ENCODE measurements at regions not wholly inside any gene's neighbourhood (a gene's known extent, or its start where the extent isn't known, plus 50 kb on each side); places are given as distances from the start of the nearest gene placed in this dataset.
"Not testable (repeated sequence)": the region's sequence is repeated elsewhere in the genome, so short reads cannot be mapped to it uniquely, and the experiment has no call there.

- no peak for DNase-seq
Observed at GRCh38 chr4:137393044-137393443, 139.2 kb downstream of the PCDH18 start.

- DNase-seq: no peak
Observed at GRCh38 chr4:137390707-137391106, 141.6 kb downstream of the PCDH18 start.

DNA sequence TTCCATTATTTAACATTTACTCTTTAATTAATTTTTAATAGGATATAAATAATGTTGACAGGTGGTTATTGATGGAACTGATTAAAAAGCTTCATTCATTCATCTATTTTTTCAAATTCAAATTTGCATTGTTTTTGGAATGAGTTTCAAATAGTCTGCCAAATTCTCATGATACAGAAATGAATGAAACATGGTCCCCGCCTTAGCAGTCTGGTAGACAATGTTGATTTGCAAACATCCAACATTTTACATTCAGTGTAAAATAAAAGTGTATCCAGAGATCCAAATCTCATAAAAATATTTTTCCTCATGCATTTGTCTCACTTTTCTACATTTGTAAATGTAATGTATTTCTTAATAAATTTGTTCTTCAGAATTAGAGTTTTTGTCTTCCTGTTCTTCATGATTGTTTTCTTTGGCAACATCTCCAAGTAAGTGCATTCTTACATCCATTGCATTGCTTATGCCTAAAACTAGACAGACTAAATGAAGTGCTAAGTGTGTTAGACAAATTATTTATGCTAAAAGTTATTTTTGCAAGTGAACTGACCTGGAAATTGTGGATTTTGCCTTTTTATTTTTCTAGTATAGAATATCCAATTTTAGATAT, 142.3 kb downstream of the PCDH18 start:
- no peak for DNase-seq

DNA sequence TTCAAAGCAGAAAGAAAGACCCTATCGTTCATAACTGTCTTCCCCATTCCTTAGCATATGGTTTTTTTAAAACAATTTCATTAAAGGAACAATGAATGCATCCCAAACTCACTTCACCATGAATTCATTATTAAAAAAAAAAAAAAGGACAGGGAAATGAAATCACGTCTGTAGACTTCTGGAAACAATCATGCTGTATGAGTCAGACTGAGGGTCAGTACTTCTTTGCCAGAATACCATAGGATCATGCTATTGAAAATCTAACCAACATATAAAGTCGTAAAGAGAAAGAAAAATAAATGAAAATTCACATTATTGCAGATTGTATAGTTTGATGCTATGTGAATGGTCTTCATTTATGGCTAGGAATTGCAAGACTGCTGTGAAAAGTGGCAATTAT, 144.4 kb downstream of the PCDH18 start:
- no peak for DNase-seq

GRCh38 chr4:137384476-137384875, 147.8 kb downstream of the PCDH18 start:
- DNase-seq: no peak

DNA sequence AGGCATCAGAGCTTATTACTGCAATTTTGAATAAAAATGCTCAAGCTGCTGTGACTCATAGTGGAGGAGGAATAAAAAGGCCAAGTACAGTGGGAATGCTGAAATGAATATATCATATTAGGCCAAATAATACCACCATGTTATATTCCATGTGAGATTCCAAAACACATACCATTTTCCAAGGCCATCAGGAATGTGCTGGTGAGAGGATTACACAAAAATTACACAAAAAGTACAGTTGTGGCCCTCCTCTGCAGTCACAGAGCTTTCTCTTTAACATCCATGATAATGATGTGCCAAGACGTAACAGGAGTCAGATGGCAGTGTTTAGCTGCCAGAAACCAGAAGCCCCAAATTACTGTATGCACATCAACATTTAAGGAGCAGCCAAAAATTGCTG, 153.5 kb downstream of the PCDH18 start:
- no peak for DNase-seq

- no peak for DNase-seq
Observed at GRCh38 chr4:137378393-137378792, 153.9 kb downstream of the PCDH18 start.

- no peak for DNase-seq
Observed at GRCh38 chr4:137376312-137376711, 156.0 kb downstream of the PCDH18 start.

GRCh38 chr4:137375111-137375850, 157.0 kb downstream of the PCDH18 start:
- no peak for DNase-seq

DNA sequence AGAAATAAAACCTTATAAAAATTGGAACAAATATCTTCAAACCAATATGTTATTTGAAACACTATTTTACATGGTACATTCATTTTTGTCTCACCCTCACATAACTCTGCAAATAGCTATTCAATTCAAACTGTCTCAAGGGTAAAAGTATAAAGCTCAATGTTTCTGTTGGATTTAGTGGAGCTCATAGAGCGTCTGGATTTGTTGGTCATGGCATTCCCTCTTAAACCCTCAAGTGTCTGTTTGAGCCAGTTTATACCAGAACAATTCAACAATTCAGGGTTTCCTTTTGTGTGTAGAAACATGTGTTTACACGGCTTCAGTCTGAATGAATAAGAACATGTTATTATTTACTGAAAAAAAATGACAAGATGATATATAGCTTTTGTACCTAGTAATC, 161.6 kb downstream of the PCDH18 start:
- DNase-seq: peak; percentile 31

- no peak for DNase-seq
Observed at GRCh38 chr4:137370206-137370633, 162.1 kb downstream of the PCDH18 start.

- no peak for DNase-seq
Observed at GRCh38 chr4:137367620-137368019, 164.7 kb downstream of the PCDH18 start.

DNA sequence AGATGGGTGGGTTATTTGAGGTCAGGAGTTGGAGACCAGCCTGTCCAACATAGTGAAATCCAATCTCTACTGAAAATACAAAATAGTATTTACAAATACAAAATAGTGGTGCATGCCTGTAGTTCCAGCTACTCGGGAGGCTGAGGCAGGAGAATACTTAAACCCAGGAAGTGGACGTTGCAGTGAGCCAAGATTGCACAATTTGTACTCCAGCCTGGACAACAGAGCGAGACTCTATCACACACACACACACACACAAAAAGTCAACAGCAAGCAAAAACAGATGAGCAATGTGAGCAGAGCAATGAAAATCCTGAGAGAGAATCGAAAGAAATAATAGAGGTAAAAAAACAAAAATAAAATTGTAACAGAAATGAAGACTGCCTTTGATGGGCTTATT, 168.8 kb downstream of the PCDH18 start:
- DNase-seq: no peak

- DNase-seq: no peak
Observed at GRCh38 chr4:137361756-137362470, 170.4 kb downstream of the PCDH18 start.

DNA sequence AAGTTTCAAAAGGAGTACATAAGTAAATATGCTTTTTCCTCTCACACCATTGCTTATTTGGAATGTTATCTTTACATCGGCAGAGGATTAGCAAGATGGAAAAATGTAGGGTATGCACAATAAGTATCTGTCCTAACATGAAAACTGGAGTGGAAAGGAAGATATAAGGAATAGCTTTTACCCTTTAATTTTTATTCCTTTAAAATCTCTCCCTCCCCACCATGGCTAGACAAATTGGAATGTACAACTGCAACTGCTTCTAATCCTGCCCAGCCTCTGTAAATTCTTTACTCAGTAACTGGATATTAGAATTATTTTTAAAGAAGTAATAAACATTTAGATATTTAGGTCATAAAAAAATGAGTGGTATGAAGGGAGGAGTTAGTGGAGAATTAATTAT, 171.5 kb downstream of the PCDH18 start:
- no peak for DNase-seq

GRCh38 chr4:137359691-137360315, 172.5 kb downstream of the PCDH18 start:
- no peak for DNase-seq

- not testable (repeated sequence) for DNase-seq
Observed at GRCh38 chr4:137354562-137354961, 177.7 kb downstream of the PCDH18 start.

DNA sequence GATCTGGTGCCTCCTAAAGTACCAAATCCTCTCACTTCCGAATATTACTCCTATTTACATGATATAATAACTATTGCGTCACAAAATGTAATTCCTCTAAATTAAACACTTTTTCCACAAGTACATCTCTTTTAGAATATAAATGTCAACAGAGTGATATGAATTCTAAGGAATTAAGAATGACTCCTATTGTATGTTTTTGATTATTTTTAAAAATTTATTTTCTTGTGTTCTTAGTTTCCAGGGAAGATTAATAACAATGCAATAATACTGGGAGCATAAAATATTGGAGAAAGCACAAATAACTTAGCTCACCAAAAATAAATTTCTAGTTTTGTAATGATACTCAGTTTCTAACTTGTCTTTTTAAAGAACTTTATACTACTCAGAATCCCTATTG, 184.9 kb downstream of the PCDH18 start:
- no peak for DNase-seq

- no peak for DNase-seq
Observed at GRCh38 chr4:137345597-137345996, 186.7 kb downstream of the PCDH18 start.

DNA sequence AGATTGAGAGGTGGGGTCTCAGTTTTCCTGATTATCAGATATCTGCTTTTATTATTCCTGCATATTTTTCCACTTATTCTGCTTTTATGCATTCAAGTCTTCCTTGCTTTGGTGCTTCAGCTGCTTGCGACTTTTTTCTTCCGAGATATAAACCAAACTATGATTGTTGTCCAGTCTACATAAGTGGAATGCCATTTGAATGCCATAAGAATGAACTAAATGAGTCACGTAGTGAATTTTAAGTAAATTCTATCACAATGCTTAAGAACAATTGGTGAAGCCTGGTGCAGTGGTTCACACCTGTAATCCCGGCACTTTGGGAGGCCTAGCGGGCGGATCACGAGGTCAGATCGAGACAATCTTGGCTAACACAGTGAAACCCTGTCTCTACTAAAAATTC, 189.1 kb downstream of the PCDH18 start:
- DNase-seq: no peak

DNA sequence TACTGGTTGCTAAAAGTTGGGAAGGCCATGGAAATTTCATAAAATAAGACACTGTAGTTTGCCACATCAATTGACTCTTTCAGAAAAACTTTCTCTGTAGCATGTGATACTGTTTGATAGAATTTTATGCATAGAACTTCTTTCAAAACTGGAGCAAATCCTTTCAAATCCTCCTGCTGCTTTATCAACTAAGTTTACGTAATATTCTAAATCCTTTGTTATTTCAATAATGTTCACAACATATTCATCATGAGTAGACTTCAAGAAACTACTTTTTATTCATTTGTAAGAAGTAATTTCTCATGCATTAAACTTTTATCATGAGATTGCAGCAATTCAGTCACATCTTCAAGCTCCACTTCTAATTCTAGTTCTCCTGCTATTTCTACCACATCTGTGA, 199.3 kb downstream of the PCDH18 start:
- no peak for DNase-seq

DNA sequence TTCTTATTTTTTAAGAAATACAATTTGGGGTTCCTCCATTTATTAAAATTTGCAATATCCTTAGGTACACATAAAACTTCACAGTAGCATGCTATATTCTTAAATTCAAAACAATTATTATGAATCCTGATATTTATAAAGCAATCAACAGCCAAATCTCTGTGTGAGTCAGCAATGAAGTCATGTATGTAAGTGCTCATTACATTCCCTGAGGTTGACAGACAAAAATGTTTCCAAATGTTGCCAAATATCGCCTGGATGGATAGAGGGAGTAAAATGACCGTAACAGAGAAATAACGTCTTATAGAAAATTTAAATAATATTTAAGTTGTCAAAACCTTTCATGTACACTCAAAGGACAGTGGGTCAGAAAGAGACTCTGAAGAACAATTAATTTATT, 220.0 kb downstream of the PCDH18 start:
- DNase-seq: no peak

DNA sequence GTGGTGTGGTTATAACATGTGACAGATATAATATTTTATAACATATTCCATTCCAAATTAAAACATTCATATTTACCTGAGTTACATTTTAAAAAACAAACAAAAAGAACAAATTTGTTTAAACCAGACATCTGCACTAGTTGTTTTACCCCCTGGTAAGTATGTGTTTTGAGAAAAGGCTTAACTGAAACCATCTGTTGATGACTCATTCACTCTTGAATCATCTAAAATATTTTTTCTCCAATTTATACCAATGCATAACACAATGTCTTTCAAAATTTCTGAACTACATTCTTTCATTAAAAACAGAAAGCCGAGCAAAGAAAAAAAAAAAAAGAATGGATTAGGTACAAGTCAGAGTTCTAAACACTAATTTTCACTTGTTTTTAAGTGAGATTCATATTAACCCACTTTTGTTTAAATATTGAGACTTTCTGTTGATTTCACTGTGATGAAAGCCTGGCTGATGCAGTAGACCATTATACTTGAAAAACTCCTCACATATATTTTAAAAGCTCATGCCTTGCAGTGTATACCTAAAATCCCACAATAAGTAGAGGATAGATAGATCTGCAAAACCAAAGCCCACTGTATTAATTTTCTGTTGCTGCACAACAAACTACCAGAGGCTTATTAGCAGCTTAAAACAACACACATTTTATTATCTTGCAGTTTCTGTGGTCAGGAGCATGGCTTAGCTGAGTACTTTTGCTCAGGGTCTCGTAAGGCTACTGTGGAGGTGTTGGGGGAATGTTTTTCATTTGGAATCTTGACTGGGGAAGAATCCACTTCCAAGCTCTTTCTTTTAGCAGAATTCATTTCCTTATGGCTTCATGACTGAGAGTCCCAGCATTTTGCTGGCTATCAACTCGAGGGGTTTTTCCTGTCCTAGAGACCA, 221.5 kb downstream of the PCDH18 start:
- no peak for DNase-seq
